GM18499 (cell line): ENCODE measurements at regions not wholly inside any gene's neighbourhood (a gene's known extent, or its start where the extent isn't known, plus 50 kb on each side); places are given as distances from the start of the nearest gene placed in this dataset.

Source experiments
- ATAC-seq: cut with Tn5 transposase; IDR thresholded peaks from one replicate; pipeline ENCODE4 v1.9.1; 2021; ENCODE audit warnings: moderate number of reproducible peaks; ENCODE audit not compliant: insufficient read depth, unreplicated experiment

DNA sequence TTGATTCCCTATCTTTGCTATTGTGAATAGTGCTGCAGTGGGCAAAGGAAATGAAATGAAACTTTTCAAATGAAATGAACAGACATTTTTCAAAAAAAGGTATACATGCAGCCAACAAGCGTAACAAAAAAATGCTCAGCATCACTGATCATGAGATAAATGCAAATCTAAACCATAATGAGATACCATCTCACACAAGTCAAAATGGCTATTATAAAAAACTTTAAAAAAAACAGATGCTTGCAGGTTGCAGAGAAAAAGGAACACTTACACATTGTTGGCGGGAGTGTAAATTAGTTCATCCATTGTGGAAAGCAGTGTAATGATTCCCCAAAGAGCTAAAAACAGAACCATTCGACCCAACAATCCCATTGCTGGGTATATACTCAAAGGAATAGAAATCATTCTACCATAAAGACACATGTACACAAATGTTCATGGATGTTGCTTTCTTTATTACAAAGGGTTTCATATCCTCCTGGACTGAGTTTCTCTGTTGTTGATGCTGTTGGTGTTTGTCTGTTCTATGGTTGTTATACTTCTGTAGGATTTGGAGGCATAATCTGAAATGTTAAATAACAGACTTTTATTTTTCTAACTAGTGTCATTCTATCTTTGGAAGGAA is 99.3 kb upstream of the SOX9 start:
- ATAC-seq: no peak

DNA sequence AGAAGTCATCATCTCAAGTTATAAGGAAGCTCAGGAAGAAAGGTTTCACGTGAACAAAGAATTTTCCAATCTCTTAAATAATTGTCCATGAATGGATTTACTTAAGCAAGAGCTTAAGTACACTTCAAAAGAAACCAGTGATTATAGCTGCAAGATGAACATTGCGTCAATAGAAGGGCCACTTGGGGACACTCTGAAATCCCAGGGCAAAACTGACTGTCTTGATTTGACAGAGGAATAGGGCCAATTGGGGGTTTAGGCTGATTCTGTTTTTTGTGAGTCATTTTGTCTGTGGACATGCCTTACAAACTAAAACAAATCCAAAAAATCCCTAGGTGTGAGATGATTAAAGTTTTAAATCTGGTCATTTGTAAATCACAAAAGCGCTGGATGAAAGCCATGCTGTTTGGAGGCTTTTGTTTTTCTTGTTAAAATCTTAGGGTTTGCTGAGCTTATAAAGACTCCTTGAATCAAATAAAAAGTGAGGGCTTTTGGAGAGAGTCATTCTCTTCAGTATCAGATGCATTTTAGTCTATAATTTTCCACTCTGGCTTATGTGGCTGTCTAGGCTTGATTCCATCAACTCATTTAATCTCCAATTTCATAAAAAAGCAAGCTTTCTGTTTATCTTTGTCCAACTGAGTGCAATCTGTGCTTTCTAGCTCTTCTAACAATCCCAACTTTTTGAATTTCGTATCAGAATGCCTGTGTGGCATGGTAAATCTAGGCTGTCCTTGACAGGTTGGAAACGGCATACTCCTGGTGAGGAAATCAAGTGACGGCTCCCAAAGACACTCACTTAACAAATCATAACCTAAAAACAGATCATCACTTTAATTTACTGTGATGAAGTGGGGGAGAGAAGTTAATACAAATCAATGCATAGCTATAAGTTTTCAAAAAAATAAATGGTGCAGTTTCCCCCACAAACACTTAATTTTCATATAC is 98.2 kb upstream of the SOX9 start:
- no peak for ATAC-seq

DNA sequence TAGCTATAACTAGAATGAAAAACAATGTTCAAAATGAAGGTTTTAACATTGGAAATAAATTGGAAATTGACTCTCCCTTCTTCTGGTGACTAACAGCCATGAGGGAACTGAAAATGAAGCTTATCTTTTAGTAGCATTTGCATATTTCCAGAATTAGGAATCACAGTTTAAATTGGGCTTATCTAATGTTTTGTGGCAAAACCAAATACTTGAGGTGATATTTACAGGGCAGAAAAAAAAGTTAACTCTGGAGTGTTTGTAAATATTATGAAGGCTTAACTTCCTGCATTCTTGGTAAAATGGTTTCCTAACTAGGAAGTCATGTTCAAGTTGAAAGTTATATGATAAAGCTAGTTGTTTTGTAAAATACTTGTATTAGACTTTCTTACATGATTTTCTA is 96.4 kb upstream of the SOX9 start:
- no peak for ATAC-seq

DNA sequence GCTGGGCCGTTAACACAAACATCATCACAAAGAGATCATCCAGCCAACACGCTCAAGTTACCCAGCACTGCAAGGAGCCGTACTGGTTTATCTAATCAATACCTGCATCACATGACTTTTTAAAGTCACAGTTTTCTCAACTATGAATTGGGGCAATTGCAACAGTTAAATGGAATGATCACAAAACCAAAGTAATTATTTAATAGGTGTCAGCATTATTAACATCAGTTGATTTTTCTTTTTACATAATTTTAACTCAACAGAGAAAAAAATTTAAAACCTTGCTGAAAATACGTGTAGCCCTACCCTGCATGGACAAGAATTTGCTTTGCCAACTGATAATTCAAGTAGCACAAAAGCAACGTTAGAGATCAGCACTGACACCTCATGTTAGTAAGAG is 95.7 kb upstream of the SOX9 start:
- no peak for ATAC-seq

DNA sequence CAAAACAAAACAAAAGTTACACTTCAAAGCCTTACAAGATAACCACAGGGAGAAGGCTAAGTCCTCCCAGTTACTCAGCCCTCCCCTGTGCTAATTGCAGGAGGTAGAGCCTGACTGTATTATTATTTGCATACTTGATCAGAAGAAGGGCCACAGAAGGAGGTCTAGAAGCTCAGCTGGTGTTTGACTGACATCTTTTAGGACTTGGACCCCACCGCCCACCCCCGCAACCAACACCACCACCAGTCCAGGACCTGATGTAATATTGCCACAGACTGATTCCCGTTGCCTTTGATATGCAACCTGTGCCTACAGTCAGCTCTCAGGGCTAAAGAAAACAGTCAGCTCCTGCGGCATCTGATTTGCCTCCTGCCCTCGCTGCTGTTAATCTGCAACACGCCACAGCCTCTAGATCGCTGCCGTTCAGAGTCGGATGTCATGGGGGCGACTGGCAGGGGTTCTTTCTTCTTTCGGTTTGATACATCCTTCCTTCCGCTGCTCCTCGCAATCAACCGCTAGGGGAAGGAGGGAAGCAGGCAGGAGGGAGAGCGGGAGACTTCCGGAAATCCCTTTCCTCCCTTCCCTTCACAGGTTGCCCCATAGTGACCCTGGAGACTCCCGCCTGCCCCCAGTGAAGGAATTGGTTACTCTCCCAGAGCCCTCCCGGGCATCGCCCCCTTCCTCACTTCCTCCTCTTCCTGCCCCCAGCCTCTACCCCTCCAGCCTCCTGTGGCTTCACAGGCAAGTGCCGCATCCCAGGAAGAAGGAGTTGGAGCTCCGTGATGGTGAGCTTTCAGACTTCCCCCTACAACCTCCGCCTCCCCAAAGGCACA is 90.5 kb upstream of the SOX9 start:
- peak; percentile 52 for ATAC-seq

DNA sequence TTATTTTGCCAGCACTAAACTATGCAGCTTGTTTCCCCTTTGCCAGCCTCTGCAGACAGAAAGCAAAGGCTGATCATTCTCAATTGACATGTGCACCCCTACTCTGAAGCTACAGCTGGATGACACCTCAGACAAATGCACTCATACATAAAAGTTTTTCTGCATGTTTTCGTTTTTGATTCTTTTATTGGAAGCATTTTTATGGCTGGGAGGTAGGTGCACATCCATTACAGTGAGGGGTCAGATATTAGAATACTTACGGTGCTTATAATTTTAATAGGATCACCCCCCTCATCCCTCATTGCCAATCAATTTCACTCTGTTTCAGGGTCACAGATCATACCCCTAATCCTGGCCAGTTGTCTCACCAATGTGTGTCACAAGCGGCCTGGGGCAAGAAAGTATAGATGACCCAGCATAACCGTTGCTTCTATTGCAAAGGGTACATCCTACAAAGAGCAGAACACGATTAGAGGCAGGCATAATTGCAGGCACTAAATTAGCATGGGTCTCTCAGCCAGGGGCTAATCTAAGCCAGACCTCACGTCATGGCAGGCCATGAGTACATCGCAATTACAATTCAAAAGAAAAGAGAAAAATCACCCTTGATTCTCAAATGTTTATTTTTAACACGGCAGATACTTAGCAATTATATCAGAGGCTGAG is 89.5 kb upstream of the SOX9 start:
- ATAC-seq: no peak

DNA sequence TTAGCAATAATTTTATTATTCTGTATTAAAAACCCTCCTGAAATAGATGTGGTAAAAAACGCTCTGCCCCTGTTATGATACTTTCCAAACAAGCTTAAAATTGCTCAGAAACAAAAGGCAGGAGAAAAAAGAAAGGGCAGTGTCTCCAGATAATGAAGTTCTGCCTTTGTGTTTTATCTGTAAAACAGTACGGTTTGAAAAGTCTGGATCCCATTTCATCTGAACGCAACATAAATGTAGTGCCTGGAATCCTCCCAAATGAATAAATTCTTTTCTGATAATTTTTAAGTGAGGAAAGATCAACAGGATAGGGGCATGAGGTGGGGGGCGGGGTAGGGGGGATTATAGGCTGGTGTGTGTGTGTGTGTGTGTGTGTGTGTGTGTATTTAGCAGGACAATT is 87.5 kb upstream of the SOX9 start:
- ATAC-seq: no peak

DNA sequence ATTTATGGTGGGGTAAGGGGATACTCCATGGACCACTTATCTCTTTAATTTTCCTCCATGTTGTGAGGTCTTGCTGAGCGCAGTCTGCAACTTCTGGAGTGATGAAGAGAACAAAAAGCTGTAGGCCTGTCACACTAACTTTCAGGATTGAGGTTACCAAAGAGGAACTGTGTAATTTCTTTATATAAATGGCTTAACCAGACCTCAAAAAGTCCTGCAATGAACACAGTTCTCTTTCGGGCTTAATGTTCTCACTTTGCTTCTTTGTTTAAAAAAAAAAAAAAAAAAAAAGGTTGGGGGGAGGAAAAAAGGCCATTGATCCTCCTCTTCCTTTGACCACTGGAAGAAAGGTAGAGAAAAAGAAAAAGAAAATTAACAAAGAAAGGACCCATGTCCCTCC is 86.8 kb upstream of the SOX9 start:
- ATAC-seq: peak; percentile 68

DNA sequence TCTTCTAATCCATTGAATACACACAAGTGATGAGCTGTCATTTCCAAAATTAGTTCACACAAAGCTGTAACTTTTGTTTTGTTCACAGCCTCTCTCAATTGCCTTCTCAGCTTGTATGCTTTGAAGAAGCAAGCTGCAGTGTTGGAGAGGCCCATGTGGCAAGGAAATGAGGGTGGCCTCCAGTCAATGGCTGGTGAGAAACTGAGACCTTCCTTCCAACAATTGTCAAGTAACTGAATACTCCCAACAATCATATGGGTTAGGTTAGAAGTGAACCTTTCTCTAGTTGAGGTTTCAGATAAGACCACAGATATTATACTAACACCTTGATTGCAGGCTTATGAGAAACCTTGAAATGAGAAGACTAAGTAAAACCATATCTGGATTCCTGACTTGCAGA is 82.4 kb upstream of the SOX9 start:
- ATAC-seq: no peak

DNA sequence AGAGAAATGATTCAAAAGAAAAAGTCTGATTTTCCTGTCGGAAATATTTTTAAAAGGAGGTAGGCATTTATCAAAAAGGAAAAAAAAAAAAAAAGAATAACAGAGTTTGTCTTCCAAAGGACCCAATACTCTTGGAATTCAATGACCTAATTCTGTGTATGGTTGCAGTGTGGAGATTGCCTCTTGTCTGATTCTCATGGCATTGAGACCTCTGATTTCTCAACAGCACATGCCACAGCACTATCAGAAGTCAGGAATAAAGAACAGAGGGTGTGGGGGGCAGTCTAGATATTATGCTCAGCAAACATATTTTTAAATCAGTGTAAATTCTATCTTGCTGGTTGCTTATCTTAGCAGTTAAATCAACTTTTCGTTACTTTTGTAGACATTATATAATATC is 81.3 kb upstream of the SOX9 start:
- ATAC-seq: no peak

DNA sequence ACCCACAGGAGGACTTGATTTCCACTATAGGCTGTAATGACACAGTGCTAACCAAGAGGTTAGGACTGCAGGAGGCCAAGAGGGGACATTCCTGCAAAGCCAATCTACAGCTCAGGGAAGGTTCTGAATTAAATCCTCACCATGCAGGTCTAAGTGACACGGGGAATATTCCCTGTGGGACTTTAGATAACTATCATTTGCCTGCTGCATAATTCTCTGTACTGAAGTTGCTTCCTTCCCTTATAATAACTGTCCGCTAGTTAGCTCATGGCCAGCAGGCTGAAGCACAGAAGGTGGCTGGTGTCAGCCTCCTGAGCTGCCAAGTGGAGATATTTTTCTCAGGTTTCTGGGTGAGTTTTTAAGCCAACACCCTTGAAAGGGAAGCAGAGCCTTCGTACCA is 74.6 kb upstream of the SOX9 start:
- ATAC-seq: no peak

DNA sequence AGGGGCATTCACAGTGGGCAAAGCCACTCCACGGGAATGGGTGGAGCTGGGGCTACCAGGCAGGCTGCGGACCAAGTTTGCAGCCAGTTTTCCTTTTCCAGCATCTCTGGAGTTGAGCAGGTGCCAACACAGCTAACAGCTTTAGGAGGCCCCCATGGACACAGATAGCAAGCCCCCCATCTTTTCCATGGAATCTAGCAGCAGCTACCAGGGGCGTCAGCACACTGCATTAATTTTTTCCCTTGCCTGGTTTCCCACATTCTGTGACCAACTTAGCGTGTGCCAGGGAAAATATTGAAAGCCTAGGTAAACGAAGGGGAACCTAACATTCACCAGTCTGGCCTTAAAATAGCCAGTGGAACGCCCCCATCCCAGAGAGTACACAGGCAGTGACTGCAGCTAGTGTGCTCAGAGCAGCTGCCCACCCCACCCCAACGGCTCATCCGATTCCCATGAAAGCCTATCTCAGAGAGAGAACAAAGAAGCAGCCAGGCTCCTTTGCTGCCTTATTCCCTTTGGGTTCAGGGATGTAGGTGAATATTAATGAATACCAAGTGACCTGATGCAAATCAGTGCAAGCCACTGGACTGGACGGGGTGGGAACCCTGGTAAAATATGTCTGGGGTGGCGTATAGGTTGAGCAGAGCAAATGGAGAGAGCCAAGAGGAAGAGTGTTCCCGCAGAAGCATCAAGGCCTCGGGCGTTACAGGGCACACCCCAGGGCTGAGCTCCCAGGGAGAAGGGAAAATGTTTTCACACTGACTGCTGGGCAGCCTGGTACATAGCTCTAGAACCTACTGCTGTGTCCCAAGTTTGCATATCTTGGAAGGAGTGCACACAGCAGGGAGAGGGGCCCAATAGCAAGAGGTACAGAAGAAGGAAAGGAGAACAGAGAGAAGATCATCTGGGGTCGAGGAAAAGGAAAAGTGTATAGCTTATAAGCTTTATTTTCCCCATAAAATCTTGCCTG is 73.9 kb upstream of the SOX9 start:
- no peak for ATAC-seq

DNA sequence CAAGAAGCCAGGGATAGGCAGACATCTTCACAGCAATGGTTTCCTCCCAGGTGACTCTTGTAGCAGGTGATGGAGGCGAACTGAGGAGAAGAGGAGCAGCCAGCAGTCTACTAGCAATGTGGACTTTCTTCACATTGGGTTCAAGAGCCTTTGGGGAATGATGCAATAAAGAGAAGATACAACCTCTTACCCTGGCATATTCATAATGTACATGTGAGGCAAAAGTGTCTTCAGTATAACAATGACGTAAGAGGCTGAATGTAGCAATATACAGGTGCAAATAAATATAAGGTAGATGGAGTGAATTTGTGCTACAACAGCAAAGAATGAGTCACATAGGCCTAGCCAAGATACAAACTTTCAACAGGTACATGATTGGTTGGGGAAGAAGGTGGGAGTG is 70.9 kb upstream of the SOX9 start:
- ATAC-seq: no peak

DNA sequence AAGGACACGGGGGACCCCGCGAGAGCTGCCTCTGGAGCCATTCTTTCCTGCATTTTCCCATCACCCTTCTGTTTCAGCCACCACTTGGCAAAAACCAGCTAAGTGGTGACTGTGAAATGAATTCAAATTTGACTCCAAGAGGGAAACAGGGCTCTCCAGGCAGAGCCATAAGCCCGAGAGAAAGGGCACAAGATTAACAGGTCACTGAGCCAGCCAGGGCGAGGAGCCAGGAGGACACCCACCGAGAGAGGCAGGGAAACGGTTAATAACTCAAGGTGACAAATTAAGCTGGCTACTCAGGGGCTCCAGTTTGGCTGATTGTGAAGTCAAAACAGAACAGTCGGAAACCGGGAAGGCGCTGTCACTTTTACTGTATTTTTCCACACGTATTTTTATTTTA is 67.8 kb upstream of the SOX9 start:
- no peak for ATAC-seq

DNA sequence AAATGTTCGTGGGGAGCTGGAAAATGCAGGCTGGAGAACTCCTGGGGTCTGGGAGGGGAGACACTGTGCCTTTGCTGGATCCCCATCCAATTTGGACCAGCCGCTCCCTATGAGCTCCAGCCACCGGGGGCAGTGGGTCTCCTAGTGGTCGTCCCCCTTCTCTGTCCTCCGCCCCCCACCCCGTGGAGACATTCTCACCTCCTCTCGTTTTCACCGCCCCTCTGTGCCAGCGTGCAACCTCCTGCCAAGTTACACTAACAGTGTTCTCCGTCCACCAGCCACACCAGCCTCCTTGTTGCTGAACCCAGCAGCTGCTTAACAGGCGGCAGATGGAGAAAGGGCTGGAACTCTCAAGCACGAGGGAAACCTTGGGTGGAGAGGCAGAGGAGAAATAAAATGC is 67.4 kb upstream of the SOX9 start:
- ATAC-seq: no peak

DNA sequence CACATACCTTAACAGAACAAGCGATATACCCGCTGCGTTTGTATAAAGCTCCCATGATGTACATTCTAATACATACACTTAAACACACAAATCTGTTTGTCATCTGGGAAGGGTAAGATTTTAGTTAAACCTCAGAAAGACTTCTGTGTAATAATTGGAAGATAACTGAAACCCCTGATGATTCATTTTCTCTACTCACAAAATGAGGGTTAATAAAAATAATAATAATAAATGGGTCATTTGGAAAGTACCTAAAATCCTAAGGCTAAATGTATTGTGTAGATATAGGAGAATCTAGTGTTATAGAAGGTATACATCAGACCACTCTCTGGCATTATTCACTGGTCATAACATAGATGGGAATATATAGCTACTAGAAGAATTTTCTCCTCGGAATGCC is 64.7 kb upstream of the SOX9 start:
- no peak for ATAC-seq

DNA sequence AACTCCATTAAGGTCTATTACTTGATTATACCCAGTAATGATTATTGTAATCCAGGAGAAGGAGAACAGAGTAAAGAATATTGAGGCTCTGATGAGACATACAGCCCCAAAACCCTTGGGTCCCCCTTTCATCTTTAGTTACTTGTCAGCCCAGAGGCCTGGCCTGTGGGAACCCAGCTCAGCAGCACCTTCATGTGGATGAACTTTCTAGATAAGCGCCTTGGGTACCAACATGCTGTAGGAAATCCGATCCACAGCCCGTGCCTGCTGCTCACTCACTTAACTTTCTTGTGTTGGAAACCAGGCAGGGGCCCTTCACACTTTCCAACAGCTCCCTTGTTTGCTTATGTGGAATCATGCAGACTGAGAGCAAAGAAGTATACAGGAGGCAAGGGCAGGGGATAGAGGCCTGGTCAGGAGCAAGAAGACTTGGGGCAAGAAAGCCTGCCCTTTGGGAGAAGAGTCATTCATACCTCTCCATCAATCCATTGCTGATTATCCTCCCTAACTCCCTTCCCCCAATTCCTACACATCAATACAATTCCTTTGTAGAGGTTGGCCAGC is 64.0 kb upstream of the SOX9 start:
- no peak for ATAC-seq

DNA sequence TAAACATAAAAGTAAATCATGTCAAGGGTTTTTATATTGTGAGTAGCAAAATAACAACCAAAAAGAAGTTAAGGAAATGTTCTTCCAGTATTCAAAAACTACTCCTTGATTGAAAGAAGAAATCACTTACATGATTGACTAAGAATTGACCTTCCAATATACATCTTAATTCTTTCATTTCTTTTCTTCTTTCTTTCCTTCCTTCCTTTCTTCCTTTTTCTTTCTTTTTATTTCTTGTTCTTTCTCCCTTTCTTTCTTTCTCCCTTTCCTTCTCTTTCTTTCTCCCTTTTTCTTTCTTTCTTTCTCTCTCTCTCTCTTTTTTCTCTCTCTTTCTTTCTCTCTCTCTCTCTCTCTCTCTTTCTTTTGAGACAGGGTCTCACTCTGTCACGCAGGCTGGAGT is 60.7 kb upstream of the SOX9 start:
- ATAC-seq: no peak

DNA sequence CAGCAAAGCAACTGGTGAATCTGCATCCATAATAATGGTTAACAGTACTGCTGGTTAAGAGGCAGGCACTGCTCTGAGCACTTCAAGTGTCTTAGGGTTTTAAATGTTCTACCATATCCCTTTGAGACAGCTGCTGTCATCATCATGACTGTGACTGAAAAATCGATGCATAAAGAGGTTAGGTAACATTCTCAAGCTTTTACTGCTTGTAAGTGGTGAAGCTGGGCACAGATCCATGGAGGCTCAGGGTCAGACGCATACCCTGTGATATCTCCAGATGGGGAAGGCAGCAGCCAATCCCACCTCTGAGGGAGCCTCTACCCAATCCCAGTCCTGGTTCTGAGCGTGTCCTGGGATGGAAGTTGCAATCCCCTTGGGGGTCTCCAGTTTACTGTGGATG is 57.6 kb upstream of the SOX9 start:
- ATAC-seq: no peak
